ENCODE measurements at regions not wholly inside any gene's neighbourhood (a gene's known extent, or its start where the extent isn't known, plus 50 kb on each side); places are given as distances from the start of the nearest gene placed in this dataset.

GRCh38 chr2:196315388-196316049 lies 144.1 kb upstream of the STK17B start:
- TF ChIP-seq, protein P1, sequence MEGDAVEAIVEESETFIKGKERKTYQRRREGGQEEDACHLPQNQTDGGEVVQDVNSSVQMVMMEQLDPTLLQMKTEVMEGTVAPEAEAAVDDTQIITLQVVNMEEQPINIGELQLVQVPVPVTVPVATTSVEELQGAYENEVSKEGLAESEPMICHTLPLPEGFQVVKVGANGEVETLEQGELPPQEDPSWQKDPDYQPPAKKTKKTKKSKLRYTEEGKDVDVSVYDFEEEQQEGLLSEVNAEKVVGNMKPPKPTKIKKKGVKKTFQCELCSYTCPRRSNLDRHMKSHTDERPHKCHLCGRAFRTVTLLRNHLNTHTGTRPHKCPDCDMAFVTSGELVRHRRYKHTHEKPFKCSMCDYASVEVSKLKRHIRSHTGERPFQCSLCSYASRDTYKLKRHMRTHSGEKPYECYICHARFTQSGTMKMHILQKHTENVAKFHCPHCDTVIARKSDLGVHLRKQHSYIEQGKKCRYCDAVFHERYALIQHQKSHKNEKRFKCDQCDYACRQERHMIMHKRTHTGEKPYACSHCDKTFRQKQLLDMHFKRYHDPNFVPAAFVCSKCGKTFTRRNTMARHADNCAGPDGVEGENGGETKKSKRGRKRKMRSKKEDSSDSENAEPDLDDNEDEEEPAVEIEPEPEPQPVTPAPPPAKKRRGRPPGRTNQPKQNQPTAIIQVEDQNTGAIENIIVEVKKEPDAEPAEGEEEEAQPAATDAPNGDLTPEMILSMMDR (IDR thresholded peaks at IDR 0.05), result no peak
- no peak for TF ChIP-seq POLR2A (IDR thresholded peaks at IDR 0.05)
